T-helper 2 cell treated with Interferon-gamma antibody and Interleukin-4, amounts not matched to agents 100 ng/mL and 5 ng/mL, for 36 hours (primary cell): ENCODE measurements at regions not wholly inside any gene's neighbourhood (a gene's known extent, or its start where the extent isn't known, plus 50 kb on each side); places are given as distances from the start of the nearest gene placed in this dataset.

Experiments used
- intact Hi-C: fragments of 100-400 bp; cut with micrococcal nuclease; formaldehyde crosslinking; loops from one replicate; pipeline ENCODE4 v1.15.1; 2023

DNA sequence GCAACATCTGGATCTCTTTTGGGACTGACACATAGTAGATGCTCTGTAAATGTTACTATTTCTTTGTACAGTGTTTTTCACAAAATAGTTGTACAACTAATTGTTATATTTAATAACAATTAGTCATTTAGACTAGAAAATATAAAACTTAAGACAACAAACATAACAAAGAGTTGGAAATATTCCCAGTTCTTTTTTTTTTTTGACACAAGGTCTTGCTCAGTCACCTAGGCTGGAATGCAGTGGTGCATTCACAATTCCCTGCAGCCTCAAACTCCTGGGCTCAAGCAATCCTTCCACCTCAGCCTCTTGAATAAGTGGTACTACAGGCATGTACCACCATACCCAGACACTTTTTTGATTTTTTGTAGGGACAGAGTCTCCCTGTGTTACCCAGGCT lies 105.8 kb downstream of the UTRN start:
- intact Hi-C loops: no loop called here

DNA sequence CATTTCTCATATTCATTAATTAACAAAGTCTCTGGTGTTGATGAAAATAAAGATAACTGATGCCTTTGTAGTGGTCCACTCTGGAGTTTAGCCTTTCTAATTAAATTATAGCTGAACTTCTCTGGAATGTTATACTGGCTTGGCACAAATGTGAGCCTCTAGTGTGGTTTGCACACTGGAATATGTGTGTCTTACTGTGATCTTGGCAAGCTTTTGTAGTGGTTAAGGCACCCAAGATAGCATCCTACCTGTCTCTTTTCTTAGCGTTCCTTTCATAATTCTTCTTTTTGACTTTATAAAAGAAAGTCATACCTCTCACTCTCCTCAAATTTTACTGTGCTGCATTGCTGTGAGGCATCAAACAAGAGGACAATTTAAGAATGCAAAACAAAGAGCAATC lies 107.4 kb downstream of the UTRN start:
- intact Hi-C loops: no loop called here

DNA sequence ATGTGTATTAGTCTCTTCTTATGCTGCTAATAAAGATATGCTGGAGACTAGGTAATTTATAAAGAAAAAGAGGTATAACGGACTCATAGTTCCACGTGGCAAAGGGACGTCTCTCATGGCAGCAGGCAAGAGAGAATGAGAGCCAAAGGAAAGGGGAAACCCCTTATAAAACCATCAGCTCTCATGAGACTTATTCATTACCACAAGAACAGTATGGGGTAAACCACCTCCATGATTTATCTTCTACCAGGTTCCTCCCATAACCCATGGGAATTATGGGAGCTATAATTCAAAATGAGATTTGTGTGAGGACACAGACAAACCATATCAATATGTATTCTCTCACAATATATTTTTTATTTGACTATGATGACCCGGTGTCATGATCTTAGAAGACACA lies 109.1 kb downstream of the UTRN start:
- intact Hi-C loops: no loop called here

- intact Hi-C loops: no loop called here
Observed at GRCh38 chr6:144395014-144395413, 109.9 kb downstream of the UTRN start.

DNA sequence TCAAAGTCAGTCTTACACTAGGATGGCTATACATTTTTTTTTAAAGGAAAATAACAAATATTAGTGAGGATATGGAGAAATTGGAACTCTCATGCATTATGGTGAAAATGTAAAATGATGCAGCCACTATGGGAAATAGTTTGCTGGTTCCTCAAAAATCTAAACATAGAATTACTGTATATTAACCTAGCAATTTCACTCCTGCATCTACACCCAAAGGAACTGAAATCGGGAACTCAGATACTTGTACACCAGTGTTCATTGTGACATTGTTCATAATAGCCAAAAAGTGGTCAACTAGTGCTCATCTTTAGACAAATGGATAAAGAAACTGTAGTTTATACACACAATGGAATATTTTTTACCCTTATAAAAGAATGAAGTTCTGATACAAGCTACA lies 110.7 kb downstream of the UTRN start:
- intact Hi-C loops: no loop called here

- intact Hi-C loops: no loop called here
Observed at GRCh38 chr6:144397141-144397540, 112.0 kb downstream of the UTRN start.

DNA sequence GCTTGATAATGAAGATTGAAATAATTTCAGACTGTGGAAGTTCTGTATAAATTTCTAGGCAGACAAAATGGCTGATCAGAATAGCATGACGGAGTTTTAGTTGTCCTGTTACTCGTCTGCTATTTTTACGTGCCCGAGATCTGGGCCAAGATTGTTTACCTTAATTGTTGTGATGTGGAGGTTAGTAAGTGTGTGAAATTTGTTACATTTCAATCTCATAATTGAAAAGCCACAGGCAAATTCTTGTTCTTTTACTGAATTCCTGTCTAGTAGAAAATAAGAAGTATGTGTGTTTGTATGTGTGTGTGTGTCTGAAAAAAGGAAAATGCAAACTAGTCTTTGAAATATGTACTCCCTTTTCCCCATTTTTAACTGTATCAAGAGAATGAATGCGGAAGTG lies 115.2 kb downstream of the UTRN start:
- intact Hi-C loops: no loop called here

DNA sequence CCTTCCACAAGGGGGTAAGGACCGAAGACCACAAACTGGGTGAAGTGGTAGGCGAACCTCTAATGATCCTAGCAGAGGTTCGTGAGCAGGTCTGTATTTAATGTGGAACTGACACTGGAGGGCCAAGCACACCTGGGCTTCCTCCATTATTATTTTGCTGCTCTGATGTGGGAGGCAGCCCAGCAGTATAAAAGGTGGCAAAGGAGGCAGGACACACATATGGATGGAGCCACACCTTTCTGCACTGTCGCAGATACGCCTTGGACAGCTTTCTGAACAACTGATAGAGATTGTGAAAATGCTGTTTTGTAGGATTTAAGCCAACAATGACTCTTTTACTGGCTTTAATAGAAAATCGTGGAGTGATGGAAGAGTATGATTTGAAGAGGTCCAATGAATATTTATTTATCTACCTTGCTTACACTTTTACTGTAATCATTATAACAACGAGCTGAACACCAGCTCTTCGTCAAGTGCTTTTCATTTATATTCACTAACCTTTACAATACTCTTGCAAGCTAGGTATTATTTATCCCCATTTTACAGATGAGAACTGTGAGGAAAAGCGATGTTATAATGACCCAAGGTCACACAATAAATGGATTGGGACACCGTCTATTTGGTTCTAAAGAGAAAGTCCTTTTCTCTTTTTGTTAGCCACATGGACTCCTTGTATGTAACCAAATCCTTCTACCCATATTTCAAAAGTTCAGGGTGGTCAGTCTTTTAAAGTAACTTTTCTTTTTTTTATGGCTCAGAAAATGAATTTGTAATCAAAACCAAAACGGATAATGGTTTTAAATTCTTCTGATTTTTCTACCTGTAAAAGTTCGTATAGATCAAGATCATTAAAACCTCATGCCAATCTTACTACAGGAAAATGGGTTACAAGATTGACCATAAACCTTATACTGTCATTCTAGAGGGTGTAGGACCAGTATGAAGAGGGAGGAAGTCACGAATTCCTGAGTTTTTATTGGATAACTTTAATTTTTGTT lies 116.9 kb downstream of the UTRN start:
- intact Hi-C loops: no loop called here

DNA sequence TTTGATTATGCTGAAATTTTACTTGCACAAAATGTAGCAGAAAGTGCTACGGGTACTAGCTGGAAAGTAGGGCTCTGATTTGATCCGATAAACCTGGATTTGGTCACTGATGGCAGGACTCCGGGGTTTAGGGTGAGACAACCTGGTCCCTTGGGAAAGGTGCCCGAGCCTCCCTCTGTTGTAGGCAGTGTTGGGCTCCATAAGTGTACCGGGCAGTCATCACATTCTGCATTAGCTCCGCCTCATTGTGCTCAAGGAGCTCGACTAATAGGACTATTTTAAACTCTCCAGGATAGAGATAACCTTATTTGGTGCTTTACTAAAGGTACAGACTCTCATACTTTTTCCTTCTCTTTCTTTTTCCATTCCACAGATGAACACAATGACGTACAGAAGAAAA lies 117.6 kb downstream of the UTRN start:
- intact Hi-C loops: no loop called here

DNA sequence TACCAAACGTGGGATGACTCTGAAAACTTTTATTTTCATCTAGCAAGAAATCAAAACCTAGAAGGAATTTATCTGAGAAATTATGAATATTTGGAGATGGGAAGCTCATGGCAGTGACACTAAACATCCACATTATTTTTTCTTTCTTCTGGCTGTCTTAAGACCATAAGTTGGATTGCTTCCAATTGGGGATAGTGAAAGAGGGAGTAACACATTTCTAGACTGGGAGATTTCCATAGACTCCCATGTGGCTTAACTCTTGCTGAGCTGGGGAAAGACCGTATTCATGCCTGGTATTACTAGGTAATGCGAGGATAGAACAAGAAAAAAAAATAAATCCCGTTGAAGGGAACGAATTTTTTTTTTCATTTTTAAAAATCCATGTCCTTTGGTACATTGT lies 120.0 kb downstream of the UTRN start:
- intact Hi-C loops: no loop called here

- intact Hi-C loops: no loop called here
Observed at GRCh38 chr6:144406796-144407195, 121.7 kb downstream of the UTRN start.

DNA sequence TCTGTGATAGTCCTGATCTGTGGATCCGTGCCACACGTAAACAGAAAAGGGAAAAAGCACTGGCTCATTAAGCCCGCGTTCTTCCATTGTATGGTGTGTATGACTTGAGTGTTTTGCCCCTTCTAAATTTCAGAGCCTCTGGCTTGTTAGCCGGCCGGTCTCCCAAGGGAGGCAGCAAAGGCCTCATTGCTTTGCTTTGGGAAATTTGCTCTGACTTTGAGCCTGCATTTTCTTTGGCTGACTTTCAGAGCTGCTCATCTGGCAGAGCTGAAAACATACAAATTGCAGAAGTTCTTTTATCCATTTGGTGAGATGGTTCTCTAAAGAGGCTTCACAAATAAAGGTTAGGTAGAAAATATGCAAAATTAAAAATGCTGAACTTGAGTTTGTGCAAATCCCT lies 123.0 kb downstream of the UTRN start:
- intact Hi-C loops: no loop called here

DNA sequence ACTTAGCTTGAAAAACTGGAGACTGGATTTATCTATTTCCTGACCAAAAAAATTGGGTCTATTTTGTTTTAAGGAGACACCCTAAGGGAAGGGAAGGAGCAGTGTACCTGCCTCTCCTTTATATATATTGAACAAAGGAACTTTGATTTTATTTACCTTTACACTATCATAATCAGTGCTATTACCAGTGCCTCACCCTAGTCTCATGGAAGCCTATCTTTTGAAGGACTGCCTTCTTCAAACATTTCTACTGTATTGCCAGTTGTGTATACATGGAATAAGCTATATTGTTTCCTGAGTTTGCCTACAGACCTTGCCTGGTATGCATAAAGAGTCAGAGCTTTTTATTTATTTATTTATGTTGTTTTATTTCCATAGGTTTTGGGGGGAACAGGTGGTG lies 124.9 kb downstream of the UTRN start:
- intact Hi-C loops: loop anchor here (2.0 kb wide), 1 partner anchor 59 kb away; no protein-coding TSS in a partner anchor

GRCh38 chr6:144410574-144410973 lies 125.4 kb downstream of the UTRN start:
- intact Hi-C loops: loop anchor here (2.0 kb wide), 1 partner anchor 60 kb away; no protein-coding TSS in a partner anchor

- intact Hi-C loops: loop anchor here (2.0 kb wide), 1 partner anchor 61 kb away; no protein-coding TSS in a partner anchor
Observed at GRCh38 chr6:144411531-144412165, 126.5 kb downstream of the UTRN start.

DNA sequence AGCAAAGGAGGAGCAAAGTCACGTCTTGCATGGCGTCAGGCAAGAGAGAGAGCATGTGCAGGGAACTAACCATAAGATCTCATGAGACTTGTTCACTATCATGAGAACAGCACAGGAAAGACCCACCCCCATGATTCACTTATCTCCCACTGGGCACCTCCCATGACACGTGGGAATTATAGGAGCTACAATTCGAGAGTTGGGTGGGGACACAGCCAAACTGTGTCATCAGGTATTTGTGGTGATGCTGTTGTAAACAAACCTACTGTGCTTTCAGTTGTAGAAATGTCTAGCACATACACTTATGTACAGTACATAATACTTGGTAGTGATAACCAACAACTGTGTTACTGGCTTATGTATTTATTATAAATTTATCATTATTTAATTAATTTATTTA lies 128.3 kb downstream of the UTRN start:
- intact Hi-C loops: no loop called here

DNA sequence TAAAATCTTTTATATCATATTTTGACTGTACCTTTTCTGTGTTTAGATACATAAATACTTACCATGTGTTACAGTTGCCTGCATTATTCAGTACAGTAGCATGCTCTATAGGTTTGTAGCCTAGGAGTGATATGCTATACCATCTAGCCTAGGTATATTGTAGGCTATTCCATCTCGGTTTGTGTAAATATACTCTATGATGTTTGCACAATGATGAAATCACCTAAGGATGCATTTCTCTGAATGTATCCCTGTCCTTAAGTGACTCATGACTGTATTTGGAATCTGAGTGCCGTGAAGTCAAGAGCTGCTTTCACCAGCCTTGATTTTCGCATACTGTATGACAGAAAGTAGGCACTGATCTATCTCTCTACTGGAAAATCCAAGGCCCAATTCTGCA lies 129.9 kb downstream of the UTRN start:
- intact Hi-C loops: no loop called here

DNA sequence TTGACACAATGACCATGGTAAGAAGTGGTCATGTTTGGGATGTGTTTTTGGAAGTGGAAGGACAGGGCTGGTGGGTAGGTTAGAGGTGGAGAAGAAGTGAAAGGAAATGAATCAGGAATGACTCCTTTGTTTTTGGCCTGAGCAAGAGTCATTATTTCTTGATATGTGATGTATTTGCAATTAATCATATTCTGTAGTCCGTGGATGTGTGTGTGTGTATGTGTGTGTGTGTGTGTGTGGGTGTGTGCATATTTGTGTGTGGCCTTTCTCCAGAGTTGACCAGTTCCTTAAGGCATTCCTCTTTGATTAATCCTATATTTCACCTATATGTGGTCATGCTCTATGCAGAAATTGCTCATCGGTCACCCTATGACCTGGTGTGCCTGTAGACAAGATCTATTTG lies 130.7 kb downstream of the UTRN start:
- intact Hi-C loops: no loop called here

DNA sequence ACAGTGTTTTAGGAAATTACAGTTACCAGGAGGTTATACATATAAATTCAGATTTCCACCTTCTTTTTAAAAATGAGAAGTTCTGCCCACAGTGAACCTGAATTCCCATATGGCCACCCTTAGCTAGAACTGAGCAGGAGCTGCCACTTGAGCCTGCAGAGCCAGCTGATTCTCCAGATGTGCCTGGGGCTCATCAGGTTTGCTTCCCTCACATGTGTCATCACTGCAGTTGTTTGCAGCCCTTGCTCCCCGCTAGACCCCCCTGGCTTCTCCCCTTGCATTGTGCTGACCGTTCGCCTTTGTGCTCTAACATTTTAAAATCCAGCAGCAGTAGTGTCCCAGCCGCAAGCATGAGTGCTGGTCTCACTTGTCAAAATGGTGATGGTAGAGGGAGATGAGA lies 131.1 kb downstream of the UTRN start:
- intact Hi-C loops: no loop called here

GRCh38 chr6:144416773-144417172 lies 131.6 kb downstream of the UTRN start:
- intact Hi-C loops: no loop called here

- intact Hi-C loops: no loop called here
Observed at GRCh38 chr6:144417681-144418080, 132.5 kb downstream of the UTRN start.

DNA sequence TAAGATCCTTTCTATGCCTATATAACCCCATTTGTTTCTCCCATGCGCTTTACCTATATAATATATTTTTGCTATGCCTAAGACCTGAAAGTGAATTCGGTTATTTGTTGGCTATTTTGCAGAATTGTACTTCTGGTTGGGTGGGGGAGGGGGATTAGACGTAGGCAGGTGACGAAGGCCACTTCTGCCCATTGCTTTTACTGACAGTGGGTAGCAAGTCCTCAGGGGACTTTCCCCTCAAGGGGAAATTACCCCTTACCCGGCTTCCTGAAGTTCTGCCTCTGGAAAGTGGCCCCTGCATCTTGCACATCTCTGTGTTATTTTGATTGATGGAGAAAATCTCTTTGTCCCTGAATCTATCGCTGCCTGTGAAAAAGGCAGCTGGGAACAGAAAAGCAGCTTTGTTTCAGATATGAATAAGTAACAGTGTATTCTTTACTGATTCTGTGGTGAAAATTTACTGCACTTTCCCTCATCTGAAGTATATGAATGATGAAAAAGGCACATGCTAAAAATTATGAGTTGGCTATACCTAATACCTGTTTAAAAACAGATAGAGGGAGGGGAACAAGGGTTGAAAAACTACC lies 133.9 kb downstream of the UTRN start:
- intact Hi-C loops: no loop called here
